SH-SY5Y (cell line): ENCODE measurements at regions not wholly inside any gene's neighbourhood (a gene's known extent, or its start where the extent isn't known, plus 50 kb on each side); places are given as distances from the start of the nearest gene placed in this dataset.

Experiments used
- GATA2 ChIP-seq: IDR thresholded peaks from 2 replicates; pipeline ENCODE4 v1.6.1; 2011; ENCODE audit warnings: mild to moderate bottlenecking, low read depth, low read length
- GATA3 ChIP-seq: IDR thresholded peaks from 2 replicates; pipeline ENCODE4 v1.6.1; 2011; ENCODE audit warnings: low read depth, mild to moderate bottlenecking, low read length, moderate library complexity

DNA sequence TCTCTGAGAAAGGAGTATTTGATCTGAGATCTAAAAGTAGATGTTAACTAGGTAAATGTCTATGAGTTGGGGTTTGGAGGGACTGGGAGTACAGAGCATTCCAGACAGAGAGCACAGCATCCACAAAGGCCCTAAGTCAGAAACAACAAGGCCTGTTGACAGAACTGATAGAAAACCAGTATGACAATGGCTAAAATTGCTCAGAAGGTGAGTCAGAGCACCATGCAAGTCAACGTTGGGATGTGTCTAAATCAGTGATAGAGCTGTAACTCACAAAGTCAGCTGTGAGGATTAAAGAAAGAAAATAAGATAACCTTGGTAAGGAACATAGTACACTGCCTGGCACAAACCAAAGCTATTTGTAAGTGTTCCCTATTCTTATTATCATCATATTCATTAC lies 124.0 kb downstream of the CETN3 start:
- TF ChIP-seq GATA3 (no peak), GATA2 (no peak)
